GM12865 (cell line): ENCODE measurements at regions not wholly inside any gene's neighbourhood (a gene's known extent, or its start where the extent isn't known, plus 50 kb on each side); places are given as distances from the start of the nearest gene placed in this dataset.

ENCODE experiments used
- DNase-seq: peaks from one replicate; pipeline ENCODE4 v3.0.0; 2010; ENCODE audit warnings: low read depth
- H3K4me3 ChIP-seq: 2 replicates; pipeline ENCODE4 v1.5.1; 2011; ENCODE audit warnings: mild to moderate bottlenecking, low read depth, low read length, control low read depth
- CTCF ChIP-seq: IDR thresholded peaks from 2 replicates; pipeline ENCODE4 v1.5.1; 2011; ENCODE audit warnings: low read length, control low read depth, low read depth, inconsistent platforms; ENCODE audit not compliant: insufficient read depth; ENCODE audit errors: missing control alignments

DNA sequence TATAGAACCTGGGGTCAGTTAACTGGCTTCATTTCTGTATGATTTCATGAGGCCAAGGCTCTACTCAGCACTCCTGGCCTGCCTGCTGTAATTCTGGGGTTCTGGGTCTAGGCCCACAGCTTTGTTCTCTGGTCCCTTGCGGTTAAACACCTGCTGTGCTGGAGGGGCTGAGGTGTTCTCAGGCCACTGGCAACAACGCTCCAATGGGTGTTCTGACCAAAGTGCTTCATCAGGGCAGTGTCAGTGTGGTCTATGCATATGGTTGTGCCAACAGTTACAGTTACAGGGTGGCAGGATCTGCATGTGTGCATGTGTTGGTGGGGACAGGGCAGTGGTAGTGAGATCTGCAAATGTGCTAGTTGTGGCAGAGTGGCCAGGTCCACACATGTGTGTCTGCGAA, 64.1 kb upstream of the GMNC start:
- no peak overlapping the region for H3K4me3 ChIP-seq
- TF ChIP-seq CTCF = no peak
- DNase-seq = no peak

- no peak for TF ChIP-seq CTCF
- no peak overlapping the region for H3K4me3 ChIP-seq
- no peak for DNase-seq
Measured at GRCh38 chr3:190912736-190913135, 50.2 kb upstream of the GMNC start.
